Right lobe of liver (tissue), 6 donors: ENCODE measurements at regions not wholly inside any gene's neighbourhood (a gene's known extent, or its start where the extent isn't known, plus 50 kb on each side); places are given as distances from the start of the nearest gene placed in this dataset.

Experiments
- ATAC-seq, 4 donors: fragments of 200-7000 bp; cut with Tn5 transposase; one replicate each; pipeline ENCODE4 v1.9.1; 2020; ENCODE audit warnings: mild to moderate bottlenecking in 4 of 4, moderate library complexity in 4 of 4
- DNase-seq, 3 donors: peaks; one replicate each; pipeline ENCODE4 v3.0.0-alpha.2; 2020
- H3K27ac ChIP-seq, 3 donors: fragments of 200-600 bp; one replicate each; pipeline ENCODE4 v1.8.0; 2022
- H3K27me3 ChIP-seq, 2 donors: fragments of 200-600 bp; one replicate each; pipeline ENCODE4 v1.8.0; 2022
- H3K36me3 ChIP-seq, 4 donors: fragments of 200-600 bp; sonication (generic) in 1 of 4; one replicate each; pipeline versions ENCODE4 v1.5.1 to v1.8.0; 2017 to 2022; ENCODE audit warnings: control low read depth in 1 of 4
- H3K4me1 ChIP-seq, 4 donors: fragments of 200-600 bp; sonication (generic) in 1 of 4; one replicate each; pipeline versions ENCODE4 v1.5.1 to v1.8.0; 2017 to 2022; ENCODE audit warnings: control low read depth in 1 of 4
- H3K4me3 ChIP-seq, 3 donors: fragments of 200-600 bp; one replicate each; pipeline ENCODE4 v1.8.0; 2022
- H3K9me3 ChIP-seq, 4 donors: fragments of 200-600 bp; sonication (generic) in 1 of 4; one replicate each; pipeline versions ENCODE4 v1.5.1 to v1.8.0; 2017 to 2022; ENCODE audit warnings: control low read depth in 1 of 4
- CTCF ChIP-seq, 4 donors: fragments of 200-600 bp in 3 of 4; fragments of 450-650 bp in 1 of 4; IDR thresholded peaks; one replicate each; pipeline versions ENCODE4 v1.5.1 to v1.8.0; 2016 to 2022; ENCODE audit warnings: antibody characterized with exemption in 4 of 4, mild to moderate bottlenecking in 2 of 4
- POLR2A ChIP-seq: fragments of 450-650 bp; IDR thresholded peaks from one replicate; pipeline ENCODE4 v1.6.1; 2017; ENCODE audit warnings: antibody characterized with exemption, mild to moderate bottlenecking
- WGBS: methylation state at CpG from one replicate; pipeline ENCODE4 v1.1.6; 2018; ENCODE audit warnings: low coverage, low lambda C conversion rate; ENCODE audit not compliant: insufficient coverage; ENCODE audit errors: missing lambda C conversion rate; 5-methylcytosine and 5-hydroxymethylcytosine counted together
- intact Hi-C, 2 donors: fragments of 100-400 bp; cut with DNase I; formaldehyde crosslinking; loops; one replicate each; pipeline versions ENCODE4 v1.11.2 to v1.14.1; 2022
- small RNA-seq, 2 experiments: library from RNA; depleted of rRNA; stranded (forward); fragments of <200 nt; gene quantifications; one replicate each; pipeline ENCODE3, GENCODE V24; 2016
- donor health status: DM: no; HTN: yes; CAD: no.
- donor health status: DM: no; HTN: no; CAD: no.
- donor health status: DM: no; HTN: no; CAD: no.
- donor health status: DM: no; HTN: yes; CAD: no.
- donor health status: DM: no; HTN: yes; CAD: no.

GRCh38 chr17:34201767-34202166, 53.3 kb upstream of the CCL2 start:
- WGBS, result 46% methylated on average over 2 of the region's 4 CpGs
- ATAC-seq (no peak), DNase-seq (no peak)
- Histone ChIP-seq H3K36me3 (no peaks in the 10 kb centered on the region), H3K27me3 (peaks cover 0 to 4% of the 10 kb centered on the region in 2 donors), H3K4me3 (no peak overlapping the region), H3K27ac (no peak overlapping the region), H3K4me1 (peaks cover 0 to 3% (median 0%) of the 10 kb centered on the region in 4 donors), H3K9me3 (no peaks in the 10 kb centered on the region)
- intact Hi-C loops, result loop anchor here (5.0 to 10.0 kb wide), 3 partner anchors 103 to 163 kb away; partner anchors contain the start of gene CCL1 (in 2 of the 2)
- no peak for TF ChIP-seq CTCF (IDR thresholded peaks at IDR 0.05)

GRCh38 chr17:34203018-34203638, 52.0 kb upstream of the CCL2 start:
- H3K36me3 ChIP-seq, result no peaks in the 10 kb centered on the region
- DNase-seq (no peak), ATAC-seq (no peak)
- no peaks in the 10 kb centered on the region for H3K9me3 ChIP-seq
- H3K4me3 ChIP-seq, result no peak overlapping the region
- intact Hi-C loops, result loop anchor here (5.0 to 10.0 kb wide), 3 partner anchors 102 to 162 kb away; partner anchors contain the start of gene CCL1 (in 2 of the 2)
- H3K4me1 ChIP-seq, result peaks cover 0 to 3% (median 0%) of the 10 kb centered on the region in 4 donors
- no peak for TF ChIP-seq CTCF (IDR thresholded peaks at IDR 0.05)
- no peak for TF ChIP-seq POLR2A
- no peaks in the 10 kb centered on the region for H3K27me3 ChIP-seq
- no peak overlapping the region for H3K27ac ChIP-seq
- WGBS, result 52% methylated on average over 4 of the region's 4 CpGs

- H3K9me3 ChIP-seq, result no peaks in the 10 kb centered on the region
- WGBS, result 57% methylated on average over 1 of the region's 5 CpGs
- no peaks in the 10 kb centered on the region for H3K27me3 ChIP-seq
- DNase-seq (no peak), ATAC-seq (no peak)
- no peak overlapping the region for H3K27ac ChIP-seq
- H3K4me3 ChIP-seq, result no peak overlapping the region
- no peaks in the 10 kb centered on the region for H3K36me3 ChIP-seq
- intact Hi-C loops, result loop anchor here (5.0 to 10.0 kb wide), 3 partner anchors 100 to 160 kb away; partner anchors contain the start of gene CCL1 (in 2 of the 2)
- no peak for TF ChIP-seq POLR2A
- TF ChIP-seq CTCF (IDR thresholded peaks at IDR 0.05), result no peak
- peaks cover 0 to 3% (median 0%) of the 10 kb centered on the region in 4 donors for H3K4me1 ChIP-seq
These were observed 50.7 kb upstream of the CCL2 start for GRCh38 chr17:34204402-34204801.

Small RNA genes in the stretch of these regions (small RNA-seq; reads per million reads assigned to genes)
- 0 reads per million in 2 experiments for gene RNA5SP438
